Liver (tissue), 8 donors: ENCODE measurements at regions not wholly inside any gene's neighbourhood (a gene's known extent, or its start where the extent isn't known, plus 50 kb on each side); places are given as distances from the start of the nearest gene placed in this dataset.

Source experiments
- DNase-seq: peaks from one replicate; pipeline ENCODE4 v3.0.0-alpha.2; 2017; ENCODE audit warnings: low spot score
- H3K27ac ChIP-seq, 2 donors: one replicate each; pipeline ENCODE4 v1.7.0; 2013; ENCODE audit warnings: inconsistent platforms in 2 of 2, low read length in 2 of 2, control low read depth in 1 of 2, low read depth in 1 of 2, mild to moderate bottlenecking in 1 of 2
- H3K27me3 ChIP-seq, 4 donors: one replicate each; pipeline versions ENCODE4 v1.6.1 to v1.7.0; 2013; ENCODE audit warnings: low read length in 3 of 4, inconsistent platforms in 1 of 4, mild to moderate bottlenecking in 1 of 4, moderate library complexity in 1 of 4; ENCODE audit not compliant: control insufficient read depth in 4 of 4, insufficient read depth in 4 of 4
- H3K36me3 ChIP-seq, 4 donors: one replicate each; pipeline versions ENCODE4 v1.6.1 to v1.7.0; 2013; ENCODE audit warnings: low read length in 3 of 4, mild to moderate bottlenecking in 3 of 4, low read depth in 1 of 4, moderate library complexity in 1 of 4; ENCODE audit not compliant: control insufficient read depth in 4 of 4, insufficient read depth in 3 of 4
- H3K4me1 ChIP-seq, 4 donors: one replicate each; pipeline versions ENCODE4 v1.6.1 to v1.7.0; 2013; ENCODE audit warnings: low read length in 3 of 4, mild to moderate bottlenecking in 3 of 4, moderate library complexity in 1 of 4; ENCODE audit not compliant: control insufficient read depth in 4 of 4, insufficient read depth in 4 of 4
- H3K4me3 ChIP-seq, 3 donors: one replicate each; pipeline versions ENCODE4 v1.6.1 to v1.7.0; 2013; ENCODE audit warnings: low read length in 3 of 3, control low read depth in 1 of 3, low read depth in 1 of 3, mild to moderate bottlenecking in 1 of 3
- H3K9ac ChIP-seq, 2 donors: one replicate each; pipeline ENCODE4 v1.7.0; 2013; ENCODE audit warnings: low read length in 2 of 2, mild to moderate bottlenecking in 2 of 2, moderate library complexity in 2 of 2, control low read depth in 1 of 2, low read depth in 1 of 2
- H3K9me3 ChIP-seq, 4 donors: one replicate each; pipeline versions ENCODE4 v1.6.1 to v1.7.0; 2013; ENCODE audit warnings: low read length in 3 of 4; ENCODE audit not compliant: control insufficient read depth in 4 of 4
- ATF3 ChIP-seq: IDR thresholded peaks from 2 replicates; pipeline ENCODE4 v1.6.1; 2016; ENCODE audit warnings: antibody characterized with exemption
- CTCF ChIP-seq: fragments of 150-350 bp; IDR thresholded peaks from 2 replicates; pipeline ENCODE4 v1.5.1; 2017; ENCODE audit warnings: improper control_type of control experiment, low read depth, low read length; ENCODE audit not compliant: missing input control
- EGR1 ChIP-seq, 2 donors: IDR thresholded peaks; 2 replicates each; pipeline ENCODE4 v1.6.1; 2016 to 2018; ENCODE audit warnings: antibody characterized with exemption in 2 of 2, low read depth in 2 of 2
- FOXA1 ChIP-seq: IDR thresholded peaks from 2 replicates; pipeline ENCODE4 v1.6.1; 2016; ENCODE audit warnings: antibody characterized with exemption
- FOXA2 ChIP-seq: IDR thresholded peaks from 2 replicates; pipeline ENCODE4 v1.6.1; 2016; ENCODE audit warnings: antibody characterized with exemption
- GABPA ChIP-seq, 2 donors: IDR thresholded peaks in 1 of 2; conservative IDR thresholded peaks in 1 of 2; 2 replicates each; pipeline ENCODE4 v1.6.1; 2016; ENCODE audit warnings: antibody characterized with exemption in 2 of 2, mild to moderate bottlenecking in 1 of 2, moderate library complexity in 1 of 2
- HNF4A ChIP-seq, 2 donors: conservative IDR thresholded peaks; 2 replicates each; pipeline ENCODE4 v1.6.1; 2016; ENCODE audit warnings: antibody characterized with exemption in 2 of 2, mild to moderate bottlenecking in 2 of 2
- HNF4G ChIP-seq: IDR thresholded peaks from 2 replicates; pipeline ENCODE4 v1.6.1; 2016; ENCODE audit warnings: antibody characterized with exemption
- JUND ChIP-seq, 2 donors: IDR thresholded peaks; 2 replicates each; pipeline ENCODE4 v1.6.1; 2016; ENCODE audit warnings: antibody characterized with exemption in 2 of 2
- MAX ChIP-seq: IDR thresholded peaks from 2 replicates; pipeline ENCODE4 v1.6.1; 2016; ENCODE audit warnings: antibody characterized with exemption
- NR2F2 ChIP-seq: IDR thresholded peaks from 2 replicates; pipeline ENCODE4 v1.6.1; 2016; ENCODE audit warnings: antibody characterized with exemption
- RAD21 ChIP-seq, 2 donors: IDR thresholded peaks; 2 replicates each; pipeline ENCODE4 v1.6.1; 2016; ENCODE audit warnings: antibody characterized with exemption in 2 of 2, mild to moderate bottlenecking in 2 of 2
- REST ChIP-seq: IDR thresholded peaks from 2 replicates; pipeline ENCODE4 v1.6.1; 2016; ENCODE audit warnings: antibody characterized with exemption, mild to moderate bottlenecking
- SP1 ChIP-seq: IDR thresholded peaks from 2 replicates; pipeline ENCODE4 v1.6.1; 2018; ENCODE audit warnings: antibody characterized with exemption, mild to moderate bottlenecking
- TAF1 ChIP-seq: conservative IDR thresholded peaks from 2 replicates; pipeline ENCODE4 v1.6.1; 2016; ENCODE audit warnings: antibody characterized with exemption, mild to moderate bottlenecking
- YY1 ChIP-seq: IDR thresholded peaks from 2 replicates; pipeline ENCODE4 v1.6.1; 2016; ENCODE audit warnings: antibody characterized with exemption, mild to moderate bottlenecking
- WGBS: extraction: QIAGEN DNeasy Blood & Tissue Kit; methylation state at CpG from one replicate; pipeline ENCODE4 v1.1.7; 2013; 5-methylcytosine and 5-hydroxymethylcytosine counted together
- TF ChIP-seq, protein P1 (sequence below): IDR thresholded peaks from 2 replicates; pipeline ENCODE4 v1.6.1; 2016; ENCODE audit warnings: antibody characterized with exemption
- donor health status: healthy.
- donor health status: healthy.
- donor health status: healthy.
- donor health status: healthy.
- donor health status: healthy.

DNA sequence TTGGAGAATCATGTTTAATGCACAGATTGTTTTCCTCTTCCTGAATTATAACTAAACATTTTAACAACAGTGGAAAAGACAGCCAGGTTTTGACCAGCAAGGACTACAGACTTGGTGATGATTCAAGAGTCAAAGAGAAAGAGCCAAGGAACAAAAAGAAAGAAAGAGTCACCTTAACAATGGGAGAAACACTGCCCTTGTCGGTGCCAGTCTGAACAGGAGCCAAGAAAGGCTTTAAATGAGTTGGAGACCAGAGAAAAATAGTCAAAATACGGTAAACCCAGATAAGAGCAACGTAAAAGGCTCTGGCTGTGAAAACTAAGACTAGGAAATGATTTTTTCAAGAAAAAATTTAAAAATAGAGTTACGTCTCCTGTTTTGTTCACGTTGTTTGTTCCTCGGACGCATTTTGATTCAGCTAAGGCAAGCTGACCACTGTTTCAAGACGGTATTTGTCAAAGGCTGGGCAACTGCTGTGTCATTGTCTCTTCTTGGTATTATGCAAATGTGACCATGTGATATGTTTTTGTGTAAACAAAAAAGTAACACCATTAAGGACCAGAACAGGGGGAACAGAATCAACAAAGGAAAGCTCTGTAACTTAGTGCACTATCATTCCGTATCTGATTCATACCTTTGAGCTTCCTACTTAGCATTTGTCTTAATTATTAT, 634.5 kb downstream of the LIG4 start:
- no peak overlapping the region for H3K4me3 ChIP-seq
- no peaks in the 10 kb centered on the region for H3K27me3 ChIP-seq
- no peak for TF ChIP-seq FOXA1
- TF ChIP-seq SP1: no peak
- TF ChIP-seq GABPA (IDR thresholded peaks at IDR 0.05 in 1 of 2, conservative IDR thresholded peaks at IDR 0.05 in 1 of 2): no peak
- TF ChIP-seq FOXA2: no peak
- no peak for TF ChIP-seq REST
- TF ChIP-seq ATF3: no peak
- TF ChIP-seq YY1: no peak
- TF ChIP-seq HNF4A (conservative IDR thresholded peaks at IDR 0.05): no peak
- TF ChIP-seq NR2F2: no peak
- no peak for TF ChIP-seq MAX
- TF ChIP-seq EGR1 (IDR thresholded peaks at IDR 0.05; ENCODE audit: low read depth in 2 of 2): no peak
- TF ChIP-seq TAF1: no peak
- no peak for TF ChIP-seq RAD21 (IDR thresholded peaks at IDR 0.05)
- TF ChIP-seq JUND (IDR thresholded peaks at IDR 0.05): no peak
- no peak for TF ChIP-seq CTCF
- TF ChIP-seq HNF4G: no peak
- TF ChIP-seq, protein P1, sequence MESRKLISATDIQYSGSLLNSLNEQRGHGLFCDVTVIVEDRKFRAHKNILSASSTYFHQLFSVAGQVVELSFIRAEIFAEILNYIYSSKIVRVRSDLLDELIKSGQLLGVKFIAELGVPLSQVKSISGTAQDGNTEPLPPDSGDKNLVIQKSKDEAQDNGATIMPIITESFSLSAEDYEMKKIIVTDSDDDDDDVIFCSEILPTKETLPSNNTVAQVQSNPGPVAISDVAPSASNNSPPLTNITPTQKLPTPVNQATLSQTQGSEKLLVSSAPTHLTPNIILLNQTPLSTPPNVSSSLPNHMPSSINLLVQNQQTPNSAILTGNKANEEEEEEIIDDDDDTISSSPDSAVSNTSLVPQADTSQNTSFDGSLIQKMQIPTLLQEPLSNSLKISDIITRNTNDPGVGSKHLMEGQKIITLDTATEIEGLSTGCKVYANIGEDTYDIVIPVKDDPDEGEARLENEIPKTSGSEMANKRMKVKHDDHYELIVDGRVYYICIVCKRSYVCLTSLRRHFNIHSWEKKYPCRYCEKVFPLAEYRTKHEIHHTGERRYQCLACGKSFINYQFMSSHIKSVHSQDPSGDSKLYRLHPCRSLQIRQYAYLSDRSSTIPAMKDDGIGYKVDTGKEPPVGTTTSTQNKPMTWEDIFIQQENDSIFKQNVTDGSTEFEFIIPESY: no peak
- H3K9me3 ChIP-seq: no peaks in the 10 kb centered on the region
- WGBS: 76% methylated on average over 9 of the region's 9 CpGs
- no peak overlapping the region for H3K27ac ChIP-seq
- H3K9ac ChIP-seq: no peak overlapping the region
- no peaks in the 10 kb centered on the region for H3K4me1 ChIP-seq
- no peak for DNase-seq
- no peaks in the 10 kb centered on the region for H3K36me3 ChIP-seq
